SIG-M5 treated with dmso at 0.1 percent for 504 hours (cell line): ENCODE measurements at regions not wholly inside any gene's neighbourhood (a gene's known extent, or its start where the extent isn't known, plus 50 kb on each side); places are given as distances from the start of the nearest gene placed in this dataset.
"Not testable (repeated sequence)": the region's sequence is repeated elsewhere in the genome, so short reads cannot be mapped to it uniquely, and the experiment has no call there.

Experiments used
- DNase-seq: peaks from one replicate; lab custom pipeline; 2025; ENCODE audit not compliant: unreplicated experiment; lab: John Stamatoyannopoulos, UW

DNA sequence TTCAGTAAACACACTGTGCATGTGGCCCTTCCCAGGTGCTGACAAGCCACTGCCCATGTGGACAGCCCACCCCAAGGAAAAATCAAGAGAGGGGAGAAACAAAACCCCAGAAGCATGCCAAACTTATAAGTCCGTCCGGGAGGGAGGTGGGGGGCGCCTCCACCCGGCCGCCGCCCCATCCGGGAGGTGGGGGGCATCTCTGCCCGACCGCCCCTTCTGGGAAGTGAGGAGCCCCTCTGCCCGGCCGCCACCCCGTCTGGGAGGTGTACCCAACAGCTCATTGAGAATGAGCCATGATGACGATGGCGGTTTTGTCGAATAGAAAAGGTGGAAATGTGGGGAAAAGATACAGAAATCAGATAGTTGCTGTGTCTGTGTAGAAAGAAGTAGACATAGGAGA, 53.8 kb upstream of the C2CD4B start:
- DNase-seq, result no peak

DNA sequence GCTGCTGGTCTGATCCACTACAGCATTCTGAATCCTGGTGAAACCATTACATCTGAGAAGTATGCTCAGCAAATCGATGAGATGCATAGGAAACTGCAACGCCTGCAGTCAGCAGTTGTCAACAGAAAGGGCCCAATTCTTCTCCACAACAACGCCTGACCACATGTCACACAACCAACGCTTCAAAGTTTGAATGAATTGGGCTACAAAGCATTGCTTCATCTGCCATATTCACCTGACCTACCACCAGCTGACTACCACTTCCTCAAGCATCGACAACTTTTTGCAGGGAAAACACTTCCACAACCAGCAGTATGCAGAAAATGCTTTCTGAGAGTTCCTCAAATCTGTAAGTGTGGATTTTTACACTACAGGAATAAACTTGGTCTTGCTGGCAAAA, 54.7 kb upstream of the C2CD4B start:
- DNase-seq, result no peak

DNA sequence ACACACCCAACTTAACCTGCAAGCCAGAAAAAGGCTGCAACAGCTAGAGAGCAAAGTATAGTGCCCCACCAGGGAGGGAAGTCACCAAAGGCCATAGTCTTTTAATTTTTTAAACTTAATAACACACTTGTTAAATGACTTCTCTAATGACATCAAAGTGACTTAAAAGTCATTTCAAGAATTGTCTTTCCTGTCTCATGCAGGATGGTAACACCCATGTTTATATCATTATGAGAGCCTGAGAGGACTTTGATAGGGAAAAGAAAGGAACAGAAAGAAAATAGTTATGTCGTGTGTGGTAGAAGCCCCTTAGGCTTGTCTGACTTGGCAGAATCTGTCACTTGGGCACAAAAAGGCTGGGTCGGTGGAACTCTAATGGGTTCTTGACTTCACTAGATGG, 57.9 kb upstream of the C2CD4B start:
- no peak for DNase-seq

DNA sequence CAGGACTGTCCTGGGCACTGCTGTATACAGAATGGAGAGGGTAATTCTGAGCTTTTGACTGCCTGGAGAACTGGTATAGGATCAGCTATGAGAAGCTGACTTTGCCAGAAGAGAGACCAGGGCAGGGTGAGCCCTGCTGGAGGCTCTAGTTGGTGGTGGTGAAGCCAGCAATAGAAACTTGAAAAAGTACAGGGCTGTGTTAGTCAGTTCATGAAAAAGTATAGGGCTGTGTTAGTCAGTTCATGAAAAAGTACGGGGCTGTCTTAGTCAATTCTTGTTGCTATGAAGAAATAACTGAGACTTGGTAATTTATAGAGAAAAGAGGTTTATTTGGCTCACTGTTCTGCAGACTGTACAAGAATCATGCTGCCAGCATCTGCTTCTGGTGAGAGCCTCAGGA, 63.5 kb upstream of the C2CD4B start:
- no peak for DNase-seq

DNA sequence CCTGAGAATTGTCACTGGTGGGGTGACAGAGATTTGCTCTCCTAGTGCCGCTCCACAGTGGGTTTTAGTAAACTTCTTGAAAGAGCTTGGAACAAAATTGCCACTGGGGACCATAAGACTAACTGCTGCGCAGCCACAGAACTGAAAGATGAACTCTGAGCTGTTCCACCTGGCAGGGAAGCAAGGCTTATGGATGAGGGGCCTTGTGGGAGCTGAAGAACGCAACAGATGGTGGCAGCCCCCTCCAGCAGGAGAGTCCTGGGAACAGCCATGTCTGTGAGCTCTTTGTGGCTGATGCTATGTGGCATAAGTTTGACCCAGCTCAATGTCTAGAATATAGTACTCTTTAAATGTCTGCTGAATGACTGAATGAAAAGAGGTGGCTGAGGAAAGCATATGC, 66.8 kb upstream of the C2CD4B start:
- DNase-seq, result no peak

DNA sequence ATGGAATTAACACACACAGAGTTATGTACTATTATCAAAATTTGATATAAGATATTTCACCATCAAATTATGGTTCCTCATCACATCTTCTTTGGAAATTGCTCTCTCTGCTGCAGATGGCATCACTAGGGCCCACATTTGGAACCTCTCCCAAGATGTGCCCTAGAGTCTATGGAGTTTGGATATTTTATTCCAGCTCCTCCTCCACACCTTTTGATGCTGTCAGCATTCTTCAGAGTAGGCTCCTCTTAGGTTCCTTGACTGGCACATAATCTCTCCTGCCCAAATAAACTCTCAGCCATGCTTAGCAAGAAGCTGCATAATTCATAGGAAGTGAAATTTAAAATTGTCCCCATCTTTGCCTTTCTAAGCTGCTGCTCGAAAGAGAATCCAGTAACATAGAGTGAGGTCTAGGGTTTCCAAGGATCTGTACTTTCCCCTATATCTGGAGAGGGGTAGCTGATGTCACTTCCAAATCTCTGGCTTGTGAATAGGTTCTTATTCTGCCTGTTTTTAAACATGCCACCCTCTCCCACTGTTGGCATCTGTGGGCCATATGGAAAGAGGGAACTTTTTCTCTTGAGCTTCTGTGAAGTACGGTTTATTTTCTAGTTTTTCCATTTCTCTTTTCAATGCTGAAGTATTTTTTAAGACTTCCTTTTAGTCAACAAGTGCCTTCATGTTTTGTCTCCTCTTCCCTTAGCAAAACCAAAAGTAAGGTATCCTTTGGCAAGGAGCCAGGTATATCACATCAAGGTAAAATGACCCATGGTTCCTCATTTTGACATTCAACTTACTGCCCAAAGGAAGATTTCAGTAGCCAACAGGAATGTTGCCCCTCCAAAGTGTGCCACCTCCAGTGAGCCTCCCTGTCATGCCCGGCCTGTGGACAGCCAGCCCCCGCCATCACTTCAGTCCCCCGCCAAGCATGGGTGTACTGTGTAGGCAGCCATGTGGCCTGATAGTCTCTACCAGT, 75.3 kb upstream of the C2CD4B start:
- DNase-seq, result no peak

DNA sequence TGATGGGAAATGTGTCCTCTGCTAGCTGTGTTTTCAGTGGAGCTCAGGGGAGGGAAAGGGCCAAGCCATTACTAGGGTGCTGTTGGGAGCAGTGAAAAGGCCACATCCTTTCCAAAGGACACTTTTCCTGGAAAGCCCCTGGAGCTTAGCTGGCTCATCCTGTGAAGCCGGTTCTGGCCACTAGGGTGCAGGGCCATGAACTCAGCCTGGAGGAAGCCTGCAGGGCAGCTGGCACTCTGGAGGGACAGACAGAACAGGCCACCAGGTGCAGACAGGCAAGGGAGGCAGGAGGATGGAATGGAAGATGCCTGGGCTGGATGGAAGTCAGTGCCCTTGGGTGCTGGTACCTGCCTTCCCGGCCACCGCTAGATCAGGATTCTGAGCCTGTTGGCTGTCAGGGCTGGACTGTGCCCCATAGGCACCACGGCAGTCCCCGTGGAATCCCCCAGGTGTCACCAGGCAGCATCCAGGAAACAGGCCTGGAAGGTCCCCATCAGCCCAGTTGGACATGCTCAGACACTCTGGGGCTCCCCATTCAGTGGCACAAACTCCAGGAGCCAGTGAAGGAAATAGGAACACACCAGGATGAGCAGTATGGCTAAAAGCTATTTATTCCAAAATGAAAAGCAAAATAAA, 76.2 kb upstream of the C2CD4B start:
- DNase-seq, result no peak

DNA sequence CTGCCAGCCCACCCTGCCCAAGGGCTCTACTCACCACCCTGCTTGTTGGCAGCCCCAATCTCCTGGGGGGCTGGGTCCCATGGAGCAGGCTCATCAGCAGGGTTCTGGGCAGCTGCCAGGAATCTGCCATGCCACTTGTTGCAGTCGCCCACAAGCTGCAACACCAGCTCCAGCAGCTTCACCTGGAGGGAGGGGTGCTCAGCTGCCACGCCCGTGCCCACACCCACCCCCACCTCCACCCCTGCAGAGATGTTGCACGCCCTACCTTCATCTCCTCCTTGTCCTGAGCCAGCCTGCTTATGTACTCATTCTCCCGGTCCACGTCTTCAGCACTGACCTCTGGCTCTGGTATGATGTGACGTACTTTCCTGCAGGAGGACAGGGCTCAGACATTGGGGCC, 77.9 kb upstream of the C2CD4B start:
- DNase-seq, result no peak

DNA sequence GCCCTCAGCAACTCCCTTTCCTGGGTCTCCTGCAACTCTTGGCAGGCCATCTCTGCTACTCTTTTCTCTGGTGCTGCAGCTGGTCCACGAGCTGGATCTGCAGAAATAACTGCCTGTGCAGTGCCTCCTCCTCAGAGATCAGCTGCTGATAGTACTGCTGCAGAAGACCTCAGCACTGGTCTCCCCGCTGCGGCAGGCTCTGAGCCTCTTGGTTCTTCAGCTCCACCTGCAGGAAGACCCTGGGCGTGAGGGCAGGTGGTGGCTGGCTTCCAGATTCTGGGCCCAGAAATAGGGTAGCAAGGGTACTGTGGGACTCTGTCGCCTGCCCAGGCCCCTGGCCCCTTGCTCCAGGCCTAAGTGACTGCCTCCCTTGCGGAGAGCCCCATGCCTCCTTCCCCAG, 79.7 kb upstream of the C2CD4B start:
- DNase-seq, result no peak

DNA sequence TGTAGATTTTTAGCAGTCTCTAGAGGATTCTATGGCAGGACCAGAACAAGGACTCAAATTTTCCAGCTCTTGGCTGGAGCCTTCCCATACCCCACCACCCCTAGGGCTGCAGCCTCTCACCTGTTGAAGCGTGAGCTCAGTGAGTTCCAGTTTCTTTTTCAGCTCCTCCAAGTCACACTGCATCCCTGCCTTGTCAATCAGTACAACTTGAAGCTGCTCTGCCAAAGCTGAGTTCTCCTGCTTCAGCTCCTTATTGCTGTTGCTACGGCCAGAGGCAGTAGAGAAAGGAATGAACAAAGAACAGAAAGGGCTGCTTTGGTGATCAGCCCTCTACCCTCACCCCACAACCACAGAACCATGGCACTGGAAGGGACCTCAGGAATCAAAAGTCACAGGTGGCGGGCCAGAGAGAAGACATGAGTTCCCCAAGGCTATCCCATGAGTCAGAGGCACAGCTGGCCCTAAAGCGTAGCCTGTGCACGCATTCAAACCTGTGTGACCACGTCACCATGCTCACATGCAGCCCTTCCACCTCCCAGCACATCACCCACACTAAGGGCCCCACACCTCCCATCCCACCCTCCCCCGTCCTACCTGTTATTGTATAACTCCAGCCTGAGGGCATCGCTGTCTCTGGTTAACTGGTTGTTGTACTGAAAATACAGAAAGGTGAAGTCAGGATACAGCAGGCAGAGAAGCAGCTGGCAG, 83.3 kb upstream of the C2CD4B start:
- DNase-seq, result no peak

DNA sequence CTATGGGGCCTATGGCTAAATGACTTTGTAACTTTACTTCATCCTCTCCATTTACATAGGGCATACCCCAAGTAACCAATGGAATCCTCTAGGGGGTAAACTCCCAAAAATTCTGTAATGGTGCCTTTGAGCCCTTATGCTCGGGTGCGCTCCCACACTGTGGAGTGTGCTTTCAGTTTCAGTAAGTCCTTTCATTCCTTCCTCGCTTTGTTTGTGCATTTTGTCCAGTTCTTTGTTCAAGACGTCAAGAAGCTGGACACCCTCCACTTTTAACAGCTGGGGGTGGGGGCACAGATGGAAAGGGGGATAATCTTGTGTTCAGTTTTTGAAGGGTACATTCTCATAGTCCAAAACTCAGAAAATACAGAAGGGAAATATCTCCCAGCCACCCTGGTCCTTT, 84.4 kb upstream of the C2CD4B start:
- DNase-seq, result no peak

DNA sequence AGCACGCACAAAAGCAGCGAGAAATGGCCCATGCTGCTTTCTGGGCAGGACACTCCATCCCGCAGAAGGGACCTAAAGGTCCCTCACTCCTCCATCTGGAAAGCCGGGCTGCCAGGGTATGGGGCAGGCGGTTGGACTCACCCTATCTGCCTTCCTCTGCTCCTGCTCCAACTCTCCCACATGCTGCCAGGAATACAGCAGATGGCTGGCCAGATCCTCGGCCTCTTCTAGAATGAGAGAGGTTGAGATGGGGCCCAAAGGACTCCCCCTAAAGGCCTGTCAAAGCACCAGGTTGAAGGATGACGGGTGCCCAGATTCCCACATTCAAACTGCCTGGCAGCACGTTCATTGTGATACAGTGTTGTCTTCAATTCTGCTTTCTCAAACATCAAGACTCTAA, 85.1 kb upstream of the C2CD4B start:
- DNase-seq, result no peak

DNA sequence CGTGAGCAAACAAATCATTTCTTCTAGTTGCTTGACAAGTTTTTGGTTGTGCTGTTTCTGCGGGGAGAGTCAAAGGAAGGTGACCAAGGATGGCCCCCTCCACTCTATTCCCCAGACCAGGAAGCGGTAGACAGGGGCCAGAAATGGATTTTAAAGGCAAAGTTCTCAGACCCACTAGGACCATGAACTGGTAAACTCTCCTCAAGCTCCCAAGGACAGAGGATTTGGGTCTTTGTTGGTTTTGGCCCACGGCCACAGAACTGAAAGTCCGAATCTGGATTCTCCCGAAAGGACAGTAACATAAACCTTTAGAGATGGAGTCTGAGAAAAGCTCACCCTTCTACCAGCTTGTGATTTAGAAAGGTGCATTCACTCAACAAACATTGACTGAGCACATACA, 85.9 kb upstream of the C2CD4B start:
- no peak for DNase-seq

DNA sequence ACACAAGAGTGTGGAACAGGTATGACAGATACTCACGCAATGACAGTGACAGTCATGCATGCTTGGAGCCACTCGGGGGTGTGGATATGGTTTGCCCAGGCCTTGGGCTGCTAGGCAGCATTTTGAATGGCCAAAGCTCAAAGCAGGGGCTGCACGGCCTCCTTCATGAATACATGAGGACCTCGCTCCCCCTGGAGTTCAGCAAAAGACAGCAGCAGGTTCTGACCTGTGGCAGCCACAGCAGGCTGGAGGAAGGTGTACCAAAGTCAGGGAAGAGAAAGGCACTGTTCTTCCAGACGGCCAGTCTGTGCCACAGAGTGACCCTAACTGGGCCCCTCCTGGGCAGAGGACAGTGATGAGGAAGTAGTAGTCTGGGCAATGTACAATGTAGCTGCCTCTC, 88.2 kb upstream of the C2CD4B start:
- no peak for DNase-seq

DNA sequence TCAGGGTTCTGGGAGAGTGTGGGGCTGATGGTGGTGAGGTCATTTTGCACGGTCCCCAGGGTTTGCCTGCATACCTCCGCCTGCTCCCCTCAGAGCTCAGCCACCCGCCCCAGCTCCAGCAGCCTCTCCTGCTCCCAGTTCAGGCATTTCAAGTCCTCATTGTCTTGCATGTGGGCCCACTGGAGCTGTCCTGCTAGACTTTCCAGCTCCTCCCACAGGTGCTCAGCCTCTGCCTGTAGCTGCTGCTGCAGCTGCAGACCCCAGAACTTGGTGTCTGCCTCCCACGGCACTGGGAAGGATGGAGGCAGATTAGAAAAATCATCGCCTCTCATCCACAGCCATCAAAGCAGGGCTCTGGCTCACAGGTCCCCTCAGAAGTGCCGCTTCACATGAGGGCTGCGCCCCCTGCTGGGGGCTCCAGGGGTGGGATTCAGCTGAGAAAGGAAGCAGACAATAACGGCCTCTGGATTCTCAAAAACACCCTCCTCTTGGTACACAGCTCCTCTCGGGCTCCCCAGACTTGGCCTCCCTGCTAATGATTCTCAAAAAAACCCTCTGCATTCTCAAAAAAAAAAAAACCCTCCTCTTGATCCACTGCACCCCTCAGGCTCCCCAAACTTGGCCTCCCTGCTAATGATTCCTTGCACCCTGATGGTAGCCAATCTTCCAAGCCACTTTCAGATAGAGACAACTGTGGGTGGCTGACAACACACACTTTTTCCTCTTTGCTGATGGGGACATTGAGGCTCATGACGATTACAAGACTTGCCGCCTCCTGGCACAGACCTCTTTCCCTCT, 89.3 kb upstream of the C2CD4B start:
- peak; percentile 17 for DNase-seq

DNA sequence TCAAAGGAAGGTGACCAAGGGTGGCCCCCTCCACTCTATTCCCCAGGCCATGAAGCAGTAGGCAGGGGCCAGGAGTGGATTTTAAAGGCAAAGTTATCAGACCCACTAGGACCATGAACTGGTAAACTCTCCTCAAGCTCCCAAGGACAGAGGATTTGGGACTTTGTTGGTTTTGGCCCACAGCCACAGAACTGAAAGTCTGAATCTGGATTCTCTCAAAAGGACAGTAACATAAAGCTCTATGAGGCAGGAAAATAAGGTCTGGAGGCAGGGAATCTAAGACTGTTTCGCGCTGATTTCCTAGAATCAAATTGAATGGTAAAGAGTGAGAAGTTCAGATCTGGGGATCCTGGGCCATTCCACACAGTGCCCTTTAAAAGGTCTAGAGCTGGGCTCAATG, 91.3 kb upstream of the C2CD4B start:
- DNase-seq, result not testable (repeated sequence)

DNA sequence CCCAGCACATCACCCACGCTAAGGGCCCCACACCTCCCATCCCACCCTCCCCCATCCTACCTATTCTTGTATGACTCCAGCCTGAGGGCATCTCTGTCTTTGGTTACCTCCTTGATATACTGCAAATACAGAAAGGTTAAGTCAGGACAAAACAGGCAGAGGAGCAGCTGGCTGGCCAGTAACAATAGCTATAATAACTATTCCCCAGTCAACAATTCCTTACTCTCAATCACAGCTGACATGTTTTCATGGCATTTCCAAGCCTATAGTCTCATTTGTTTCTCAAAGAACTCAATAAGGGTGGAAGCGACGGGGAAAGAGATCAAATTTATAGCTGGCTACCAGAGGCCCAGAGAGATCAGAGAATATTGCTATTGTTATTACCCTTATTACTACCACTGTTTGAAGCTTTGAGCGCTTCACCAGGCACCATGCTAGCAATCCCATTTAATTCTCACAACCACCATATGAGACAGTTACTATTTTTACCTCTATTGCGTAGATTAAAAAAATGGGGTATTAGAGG, 93.0 kb upstream of the C2CD4B start:
- no peak for DNase-seq

DNA sequence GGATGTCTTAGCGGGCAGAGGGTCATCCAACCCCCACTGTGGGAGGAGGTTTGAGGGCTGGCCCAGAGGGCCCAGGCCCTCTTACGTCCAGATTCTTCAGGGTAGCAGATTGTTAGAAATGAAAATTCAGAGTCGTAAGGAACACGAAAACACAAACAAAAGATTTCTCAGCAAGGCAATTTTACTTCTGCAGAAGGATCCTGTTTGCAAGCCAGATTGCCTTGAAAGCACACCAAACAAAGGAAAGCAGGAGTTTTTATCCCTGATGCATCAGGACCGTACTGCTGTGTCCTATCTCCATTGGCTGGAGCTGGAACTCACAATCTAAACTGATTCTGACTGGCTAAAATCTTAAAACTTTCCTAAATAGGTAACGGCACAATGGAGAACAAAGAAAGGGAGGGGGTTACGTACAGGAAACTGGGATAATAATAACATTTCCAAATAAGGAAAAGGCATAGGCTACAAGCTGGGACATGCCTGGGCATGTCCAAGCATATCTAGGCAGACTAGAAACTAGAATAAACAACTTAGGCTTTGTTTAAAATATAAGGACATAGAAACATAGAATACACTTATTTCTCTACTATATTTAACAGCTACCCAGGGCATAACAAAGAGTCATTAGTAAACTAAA, 97.3 kb upstream of the C2CD4B start:
- no peak for DNase-seq

DNA sequence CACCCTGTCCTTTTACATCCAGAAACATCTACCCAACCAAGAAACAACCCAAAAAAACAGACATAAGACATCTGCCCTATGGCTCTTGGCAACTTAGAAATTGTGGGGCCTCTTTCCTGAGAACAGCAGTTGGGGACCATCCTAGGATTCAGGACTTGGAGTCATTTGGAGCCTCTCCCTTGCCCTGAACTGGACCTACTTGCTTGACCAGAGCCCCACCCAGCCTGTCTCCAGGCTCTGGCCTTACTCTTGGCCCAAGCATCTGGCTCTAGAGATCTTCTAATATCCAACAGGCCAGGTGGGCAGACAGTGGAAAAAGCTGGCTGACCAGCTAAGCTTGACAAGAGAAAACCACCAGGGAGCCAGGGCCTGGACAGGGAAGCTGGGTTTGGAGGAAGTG, 99.1 kb upstream of the C2CD4B start:
- no peak for DNase-seq

DNA sequence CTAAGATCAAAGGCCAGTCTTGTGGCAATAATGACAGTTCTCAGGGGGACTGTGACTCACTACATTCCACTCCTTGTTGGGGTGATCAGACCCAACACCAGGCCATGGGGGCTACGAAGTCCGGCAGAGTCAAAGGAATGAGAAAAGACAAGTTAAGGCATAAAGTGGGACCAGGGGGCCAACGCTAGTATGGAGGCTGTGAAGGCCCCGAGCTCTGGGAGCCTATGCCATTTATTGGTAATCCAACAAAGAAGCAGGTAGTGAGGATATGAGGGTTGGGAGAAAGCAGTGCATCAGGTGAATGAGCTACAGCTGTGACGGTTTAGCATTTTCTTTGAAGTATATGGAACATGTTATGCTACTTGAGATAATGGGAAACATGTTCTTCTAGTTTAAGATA, 104.4 kb upstream of the C2CD4B start:
- DNase-seq, result no peak
